HCT116 (cell line): ENCODE measurements at regions not wholly inside any gene's neighbourhood (a gene's known extent, or its start where the extent isn't known, plus 50 kb on each side); places are given as distances from the start of the nearest gene placed in this dataset.

ENCODE experiments used
- POLR2A ChIP-seq: IDR thresholded peaks from 2 replicates; pipeline ENCODE4 v1.7.0; 2011; ENCODE audit warnings: borderline replicate concordance; ENCODE audit not compliant: insufficient read depth, insufficient read length; ENCODE audit errors: extremely low read depth
- TF ChIP-seq, protein P1 (sequence below), 3 experiments: fragments of 200-600 bp in 1 of 3; sonication (generic) in 1 of 3; IDR thresholded peaks in 2 of 3; conservative IDR thresholded peaks in 1 of 3; 2 replicates each; pipeline ENCODE4 v1.5.1; 2012 to 2017; ENCODE audit warnings: low read depth in 2 of 3, low read length in 2 of 3, antibody characterized with exemption in 1 of 3, borderline replicate concordance in 1 of 3, control low read depth in 1 of 3, mild to moderate bottlenecking in 1 of 3, mixed read lengths in 1 of 3, mixed run types in 1 of 3, moderate library complexity in 1 of 3; ENCODE audit not compliant: insufficient read depth in 1 of 3

DNA sequence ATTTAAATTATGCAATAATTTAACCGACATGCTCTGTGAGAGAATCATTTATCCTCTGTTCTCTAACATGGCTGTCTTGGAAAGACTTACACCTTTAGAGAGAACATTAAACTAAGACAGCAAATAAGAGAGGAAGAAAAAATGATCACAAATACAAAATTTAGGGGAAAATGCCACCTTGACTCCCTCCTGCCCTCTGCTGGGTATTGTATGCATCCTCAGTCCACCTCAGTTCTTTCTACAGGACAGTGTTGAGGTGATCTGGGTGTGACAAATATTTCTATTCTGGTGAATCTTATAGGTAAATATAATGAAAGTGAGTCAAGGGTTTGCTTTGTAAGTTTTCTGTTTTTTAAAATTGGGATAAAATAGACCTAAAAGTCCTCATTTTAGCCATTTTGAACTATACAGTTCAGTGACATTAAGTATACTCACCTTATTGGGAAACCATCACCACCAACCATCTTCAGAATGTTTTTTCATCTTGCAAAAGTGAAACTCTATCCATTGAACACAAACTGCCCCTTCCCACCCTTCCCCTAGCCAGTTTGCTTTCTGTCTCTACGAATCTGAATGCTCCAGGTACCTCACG, 61.5 kb upstream of the ELMO1 start:
- no peak for TF ChIP-seq POLR2A
- TF ChIP-seq, protein P1, sequence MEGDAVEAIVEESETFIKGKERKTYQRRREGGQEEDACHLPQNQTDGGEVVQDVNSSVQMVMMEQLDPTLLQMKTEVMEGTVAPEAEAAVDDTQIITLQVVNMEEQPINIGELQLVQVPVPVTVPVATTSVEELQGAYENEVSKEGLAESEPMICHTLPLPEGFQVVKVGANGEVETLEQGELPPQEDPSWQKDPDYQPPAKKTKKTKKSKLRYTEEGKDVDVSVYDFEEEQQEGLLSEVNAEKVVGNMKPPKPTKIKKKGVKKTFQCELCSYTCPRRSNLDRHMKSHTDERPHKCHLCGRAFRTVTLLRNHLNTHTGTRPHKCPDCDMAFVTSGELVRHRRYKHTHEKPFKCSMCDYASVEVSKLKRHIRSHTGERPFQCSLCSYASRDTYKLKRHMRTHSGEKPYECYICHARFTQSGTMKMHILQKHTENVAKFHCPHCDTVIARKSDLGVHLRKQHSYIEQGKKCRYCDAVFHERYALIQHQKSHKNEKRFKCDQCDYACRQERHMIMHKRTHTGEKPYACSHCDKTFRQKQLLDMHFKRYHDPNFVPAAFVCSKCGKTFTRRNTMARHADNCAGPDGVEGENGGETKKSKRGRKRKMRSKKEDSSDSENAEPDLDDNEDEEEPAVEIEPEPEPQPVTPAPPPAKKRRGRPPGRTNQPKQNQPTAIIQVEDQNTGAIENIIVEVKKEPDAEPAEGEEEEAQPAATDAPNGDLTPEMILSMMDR (IDR thresholded peaks at IDR 0.05 in 2 of 3, conservative IDR thresholded peaks at IDR 0.05 in 1 of 3; ENCODE audit: borderline replicate concordance in 1 of 3, insufficient read depth in 1 of 3, low read depth in 2 of 3, low read length in 2 of 3): peak; percentile 17 to 67 (median 63); a peak in 5 of 6 replicates
